ENCODE measurements at regions not wholly inside any gene's neighbourhood (a gene's known extent, or its start where the extent isn't known, plus 50 kb on each side); places are given as distances from the start of the nearest gene placed in this dataset.

- Histone ChIP-seq H2AFZ (ENCODE audit: control insufficient read depth, low read length) (no peak overlapping the region), H3K27me3 (ENCODE audit: control insufficient read depth, extremely low read depth, insufficient read depth, low read length) (no peaks in the 10 kb centered on the region), H4K20me1 (ENCODE audit: control insufficient read depth, extremely low read depth, insufficient read depth, low read length) (no peaks in the 10 kb centered on the region), H3K27ac (ENCODE audit: control insufficient read depth, insufficient read depth, low read length) (no peak overlapping the region), H3K4me1 (ENCODE audit: control insufficient read depth, extremely low read depth, insufficient read depth, low read length) (no peaks in the 10 kb centered on the region), H3K4me2 (ENCODE audit: control insufficient read depth, extremely low read depth, insufficient read depth, low read depth, low read length) (no peak overlapping the region), H3K9me3 (ENCODE audit: control insufficient read depth, low read depth, low read length) (no peaks in the 10 kb centered on the region), H3K36me3 (ENCODE audit: control insufficient read depth in 2 of 2, extremely low read depth in 1 of 2, insufficient read depth in 2 of 2, low read length in 2 of 2) (no peaks in the 10 kb centered on the region), H3K79me2 (ENCODE audit: control insufficient read depth, insufficient read depth, low read length) (no peaks in the 10 kb centered on the region), H3K9me1 (ENCODE audit: control insufficient read depth, extremely low read depth, insufficient read depth, low read length) (no peaks in the 10 kb centered on the region), H3K9ac (ENCODE audit: control insufficient read depth, extremely low read depth, insufficient read depth, low read length) (no peak overlapping the region), H3K4me3 (ENCODE audit: control insufficient read depth in 2 of 3, extremely low read depth in 1 of 3, insufficient read depth in 2 of 3, low read depth in 1 of 3, low read length in 3 of 3) (no peak overlapping the region)
- FAIRE-seq, result no peak
- TF ChIP-seq EZH2 (IDR thresholded peaks at IDR 0.05; ENCODE audit: low read length) (no peak), CTCF (optimal IDR thresholded peaks at IDR 0.05 in 1 of 3, IDR thresholded peaks at IDR 0.05 in 1 of 3, conservative IDR thresholded peaks at IDR 0.05 in 1 of 3; ENCODE audit: extremely low read depth in 1 of 3, insufficient read depth in 2 of 3, low read length in 3 of 3) (peak in 2 of 3 experiments; percentile 74 to 79)
- dilution Hi-C loops (cut with MboI; ENCODE audit: extremely low pct_ligation_motif_present, low sequenced_read_pairs), result no loop called here
- peak; percentile 13 for DNase-seq (ENCODE audit: low read depth, low spot score)
Measured at GRCh38 chr9:118522093-118523028, 818.2 kb downstream of the TLR4 start.

- no peaks in the 10 kb centered on the region for H3K4me1 ChIP-seq (ENCODE audit: control insufficient read depth, extremely low read depth, insufficient read depth, low read length)
- H3K27me3 ChIP-seq (ENCODE audit: control insufficient read depth, extremely low read depth, insufficient read depth, low read length), result no peaks in the 10 kb centered on the region
- H3K4me2 ChIP-seq (ENCODE audit: control insufficient read depth, extremely low read depth, insufficient read depth, low read depth, low read length), result no peak overlapping the region
- no peaks in the 10 kb centered on the region for H3K9me1 ChIP-seq (ENCODE audit: control insufficient read depth, extremely low read depth, insufficient read depth, low read length)
- H3K27ac ChIP-seq (ENCODE audit: control insufficient read depth, insufficient read depth, low read length), result no peak overlapping the region
- H3K79me2 ChIP-seq (ENCODE audit: control insufficient read depth, insufficient read depth, low read length), result no peaks in the 10 kb centered on the region
- DNase-seq (ENCODE audit: low read depth, low spot score), result no peak
- dilution Hi-C loops (cut with MboI; ENCODE audit: extremely low pct_ligation_motif_present, low sequenced_read_pairs), result no loop called here
- H3K36me3 ChIP-seq (ENCODE audit: control insufficient read depth in 2 of 2, extremely low read depth in 1 of 2, insufficient read depth in 2 of 2, low read length in 2 of 2), result no peaks in the 10 kb centered on the region
- no peak for FAIRE-seq
- TF ChIP-seq EZH2 (IDR thresholded peaks at IDR 0.05; ENCODE audit: low read length), result no peak
- TF ChIP-seq CTCF (optimal IDR thresholded peaks at IDR 0.05 in 1 of 3, IDR thresholded peaks at IDR 0.05 in 1 of 3, conservative IDR thresholded peaks at IDR 0.05 in 1 of 3; ENCODE audit: extremely low read depth in 1 of 3, insufficient read depth in 2 of 3, low read length in 3 of 3), result no peak
- H2AFZ ChIP-seq (ENCODE audit: control insufficient read depth, low read length), result no peak overlapping the region
- no peaks in the 10 kb centered on the region for H3K9me3 ChIP-seq (ENCODE audit: control insufficient read depth, low read depth, low read length)
- no peak overlapping the region for H3K4me3 ChIP-seq (ENCODE audit: control insufficient read depth in 2 of 3, extremely low read depth in 1 of 3, insufficient read depth in 2 of 3, low read depth in 1 of 3, low read length in 3 of 3)
- H4K20me1 ChIP-seq (ENCODE audit: control insufficient read depth, extremely low read depth, insufficient read depth, low read length), result no peaks in the 10 kb centered on the region
- H3K9ac ChIP-seq (ENCODE audit: control insufficient read depth, extremely low read depth, insufficient read depth, low read length), result no peak overlapping the region
Measured at GRCh38 chr9:118527261-118527660, 823.1 kb downstream of the TLR4 start.
